ENCODE measurements at regions not wholly inside any gene's neighbourhood (a gene's known extent, or its start where the extent isn't known, plus 50 kb on each side); places are given as distances from the start of the nearest gene placed in this dataset.
"Not testable (repeated sequence)": the region's sequence is repeated elsewhere in the genome, so short reads cannot be mapped to it uniquely, and the experiment has no call there.

DNA sequence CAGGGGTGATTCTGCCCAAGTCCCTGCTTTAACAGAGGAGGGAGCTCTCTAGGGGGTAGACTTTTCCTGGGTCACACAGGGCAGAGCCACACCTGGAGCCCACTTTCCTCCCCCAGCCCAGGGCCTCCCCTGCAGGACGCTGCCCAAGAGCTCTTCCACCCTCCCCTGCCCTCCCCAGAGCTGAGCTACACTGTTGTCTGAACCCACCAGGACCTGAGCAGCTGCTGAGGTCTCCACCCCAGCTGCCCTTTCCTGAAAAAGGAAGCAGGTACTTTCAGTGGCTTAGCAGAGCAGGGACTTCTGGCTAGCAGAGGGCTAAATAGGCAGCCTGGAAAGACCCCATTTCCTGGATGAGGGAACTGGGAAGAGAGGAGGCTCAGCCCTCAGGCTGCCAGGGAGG, 169.3 kb upstream of the ETV3 start:
- DNase-seq (ENCODE audit: low read depth, low spot score): no peak
- no peak overlapping the region for H3K4me3 ChIP-seq (ENCODE audit: low read length)

DNA sequence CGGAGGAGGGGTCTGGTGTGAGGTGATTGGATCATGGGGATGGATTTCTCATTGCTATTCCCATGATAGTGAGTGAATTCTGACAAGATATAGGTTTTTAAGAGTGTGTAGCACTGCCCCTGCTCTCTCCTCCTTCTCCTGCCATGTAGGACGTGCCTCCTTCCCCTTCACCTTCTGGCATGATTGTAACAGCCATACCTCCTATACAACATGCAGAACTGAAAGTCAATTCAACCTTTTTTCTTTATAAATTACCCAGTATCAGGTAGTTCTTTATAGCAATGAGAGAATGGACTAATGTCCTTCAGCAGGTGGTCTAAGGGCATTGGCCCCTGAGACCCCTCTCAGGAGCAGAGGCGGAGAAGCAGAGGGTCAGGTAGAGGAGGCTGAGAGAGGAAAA, 168.7 kb upstream of the ETV3 start:
- DNase-seq (ENCODE audit: low read depth, low spot score): no peak
- H3K4me3 ChIP-seq (ENCODE audit: low read length): no peak overlapping the region

DNA sequence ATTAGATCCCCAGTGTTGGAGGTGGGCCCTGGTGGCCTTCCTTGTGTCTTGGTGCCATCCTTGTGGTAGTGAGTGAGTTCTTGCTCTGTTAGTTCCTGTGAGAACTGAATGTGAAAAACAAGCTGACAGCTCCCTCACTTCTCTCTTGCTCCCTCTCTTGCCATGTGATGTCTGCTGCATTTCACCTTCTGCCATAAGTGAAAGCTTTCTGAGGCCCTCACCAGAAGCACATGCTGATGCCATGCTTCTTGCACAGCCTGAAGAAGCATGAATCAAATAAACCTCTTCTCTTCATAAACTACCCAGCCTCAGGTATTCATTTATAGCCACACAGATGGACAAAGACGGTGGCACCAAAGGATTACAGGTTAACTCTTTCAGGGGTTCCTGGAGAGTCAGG, 166.1 kb upstream of the ETV3 start:
- DNase-seq (ENCODE audit: low read depth, low spot score): no peak
- no peak overlapping the region for H3K4me3 ChIP-seq (ENCODE audit: low read length)

DNA sequence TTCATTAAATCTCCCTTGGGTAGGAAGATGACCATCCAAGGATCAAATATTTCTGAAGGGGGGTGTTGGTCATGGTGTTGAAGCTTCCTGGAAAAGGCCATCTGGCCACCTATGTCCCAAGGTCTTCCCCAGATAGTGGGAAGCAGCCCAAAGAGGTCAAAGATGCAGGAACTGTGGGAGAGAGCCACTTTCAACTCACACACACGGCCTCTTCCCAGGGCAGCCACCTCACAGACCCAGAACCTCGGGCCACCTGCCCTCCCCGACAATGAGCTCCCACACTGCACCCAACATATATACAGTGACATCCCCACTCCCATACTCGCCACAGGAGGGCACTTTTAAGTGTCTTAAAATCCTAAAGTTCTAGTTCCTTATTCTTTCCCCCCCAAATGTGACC, 164.5 kb upstream of the ETV3 start:
- H3K4me3 ChIP-seq (ENCODE audit: low read length): no peak overlapping the region
- no peak for DNase-seq (ENCODE audit: low read depth, low spot score)

DNA sequence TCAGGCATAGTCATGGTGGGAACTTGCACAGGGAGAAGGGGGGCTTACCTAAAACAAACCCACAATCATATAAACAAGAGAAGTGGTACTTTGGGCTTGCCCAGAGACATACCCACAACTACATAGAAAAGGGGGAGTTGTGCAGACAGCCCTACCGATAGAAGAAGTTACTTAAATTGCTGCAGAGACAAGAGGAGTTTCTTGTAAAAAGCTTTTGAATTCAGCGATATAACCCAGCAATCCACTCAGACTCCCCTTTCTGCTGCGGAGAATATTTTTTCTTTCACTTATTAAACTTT, 164.0 kb upstream of the ETV3 start:
- DNase-seq (ENCODE audit: low read depth, low spot score): no peak
- H3K4me3 ChIP-seq (ENCODE audit: low read length): no peak overlapping the region

DNA sequence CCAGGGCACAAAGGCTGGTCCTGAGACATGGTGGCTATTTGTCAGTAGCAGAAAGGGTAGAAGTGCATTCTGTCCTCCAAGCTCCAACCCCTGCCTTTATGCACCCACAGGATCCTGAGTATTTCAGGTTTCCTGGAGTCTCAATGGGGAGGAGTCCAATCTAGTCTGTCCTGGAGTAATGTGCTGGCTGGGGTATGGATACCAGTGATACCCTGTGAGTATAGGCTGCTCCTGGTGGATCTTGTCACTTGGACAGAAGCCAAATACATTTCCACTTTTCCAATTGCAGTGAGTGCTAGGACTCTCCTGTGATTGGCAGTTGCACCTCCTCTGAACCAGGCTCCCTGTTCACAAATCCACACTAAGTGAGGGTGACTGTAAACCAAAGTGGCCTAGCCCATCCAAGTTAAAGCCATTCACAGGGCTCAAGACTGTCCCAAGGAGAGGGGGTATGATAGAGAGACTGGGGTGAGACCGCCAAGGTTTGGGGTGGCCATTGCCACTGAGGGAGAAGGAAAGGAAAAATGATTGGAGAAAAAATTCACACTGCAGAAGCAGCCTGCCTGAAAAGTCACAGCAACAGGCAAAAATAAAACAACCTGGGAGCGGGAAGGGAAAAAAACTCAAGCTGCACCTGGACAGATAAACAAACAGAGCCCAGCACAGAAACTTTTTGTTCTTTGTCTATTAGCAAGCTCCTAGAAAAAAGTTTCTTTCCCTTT, 163.4 kb upstream of the ETV3 start:
- no peak for DNase-seq (ENCODE audit: low read depth, low spot score)
- H3K4me3 ChIP-seq (ENCODE audit: low read length): no peak overlapping the region

DNA sequence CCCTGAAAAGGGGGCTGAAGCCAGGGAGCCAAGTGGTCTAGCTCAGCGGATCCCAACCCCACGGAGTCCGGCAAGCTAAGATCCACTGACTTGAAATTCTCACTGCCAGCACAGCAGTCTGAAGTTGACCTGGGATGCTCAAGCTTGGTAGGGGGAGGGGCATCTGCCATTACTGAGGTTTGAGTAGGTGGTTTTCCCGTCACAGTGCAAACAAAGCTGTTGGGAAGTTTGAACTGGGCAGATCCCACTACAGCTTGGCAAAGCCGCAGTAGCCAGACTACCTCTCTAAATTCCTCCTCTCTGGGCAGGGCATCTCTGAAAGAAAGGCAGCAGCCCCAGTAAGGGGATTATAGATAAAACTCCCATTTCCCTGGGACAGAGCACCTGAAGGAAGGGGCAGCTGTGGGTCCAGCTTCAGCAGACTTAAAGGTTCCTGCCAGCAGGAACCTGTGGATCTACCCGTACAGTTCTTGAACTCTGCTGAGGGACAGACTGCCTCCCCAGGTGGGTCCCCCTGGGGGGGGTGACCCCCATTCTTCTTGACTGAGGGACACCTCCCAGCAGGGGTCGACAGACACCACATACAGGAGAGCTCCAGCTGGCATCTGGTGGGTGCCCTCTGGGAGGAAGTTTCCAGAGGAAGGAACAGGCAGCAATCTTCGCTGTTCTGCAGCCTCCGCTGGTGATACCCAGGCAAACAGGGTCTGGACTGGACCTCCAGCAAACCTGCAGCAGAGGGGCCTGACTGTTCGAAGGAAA, 156.4 kb upstream of the ETV3 start:
- DNase-seq (ENCODE audit: low read depth, low spot score); H3K4me3 ChIP-seq (ENCODE audit: low read length): not testable (repeated sequence)

DNA sequence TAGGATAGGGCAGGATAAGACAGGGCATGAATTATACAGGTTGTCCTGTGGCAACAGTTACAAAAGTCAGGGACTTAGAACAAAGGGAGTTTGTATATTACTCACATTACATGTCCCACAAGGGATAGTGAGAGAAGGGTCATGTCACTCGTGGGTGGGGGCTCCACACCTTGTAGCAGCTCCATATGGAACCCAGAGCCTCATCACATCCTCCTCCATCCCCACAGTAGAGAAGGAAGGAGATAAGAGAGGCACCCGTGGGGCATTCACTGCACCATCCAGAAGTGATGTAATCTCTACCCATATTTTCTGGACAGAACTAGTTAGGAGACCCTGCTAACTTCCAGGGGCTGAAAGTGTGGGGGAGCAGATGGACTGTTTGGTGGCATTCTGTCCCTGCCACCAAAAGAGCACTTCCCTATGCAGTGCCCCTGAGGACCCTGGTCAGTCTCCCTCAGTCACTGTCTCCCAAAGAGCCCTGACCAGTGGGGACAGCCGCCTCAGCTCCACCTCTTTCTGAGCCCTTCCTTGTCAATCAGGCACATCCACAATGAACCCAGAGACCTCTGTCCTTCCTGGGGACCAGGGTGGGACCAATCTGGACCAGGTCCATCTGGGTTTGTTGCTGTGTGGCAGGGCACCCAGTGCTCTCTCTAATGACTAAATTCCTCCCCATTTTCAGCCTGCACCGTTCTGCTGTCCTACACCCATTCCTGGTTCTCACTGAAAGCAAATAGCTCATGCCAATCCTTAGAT, 154.8 kb upstream of the ETV3 start:
- DNase-seq (ENCODE audit: low read depth, low spot score): no peak
- no peak overlapping the region for H3K4me3 ChIP-seq (ENCODE audit: low read length)

DNA sequence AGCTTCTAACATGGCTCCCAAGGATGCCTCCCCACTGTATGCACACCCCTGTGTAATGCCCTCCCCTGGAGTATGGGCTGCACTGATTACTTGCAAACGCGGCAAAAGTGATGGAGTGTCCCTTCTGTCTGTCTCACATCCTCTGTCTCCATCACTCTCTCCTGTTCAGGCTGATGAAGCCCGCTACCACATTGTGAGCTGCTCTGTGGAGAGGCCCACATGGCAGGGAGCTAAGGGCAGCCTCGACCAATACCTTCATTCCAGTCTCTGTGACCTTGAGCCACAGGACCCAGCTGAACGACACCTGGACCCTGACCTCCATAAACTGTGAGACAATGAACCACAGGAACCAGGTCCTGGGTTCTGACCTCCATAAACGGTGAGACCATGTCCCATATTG, 154.1 kb upstream of the ETV3 start:
- no peak overlapping the region for H3K4me3 ChIP-seq (ENCODE audit: low read length)
- no peak for DNase-seq (ENCODE audit: low read depth, low spot score)

DNA sequence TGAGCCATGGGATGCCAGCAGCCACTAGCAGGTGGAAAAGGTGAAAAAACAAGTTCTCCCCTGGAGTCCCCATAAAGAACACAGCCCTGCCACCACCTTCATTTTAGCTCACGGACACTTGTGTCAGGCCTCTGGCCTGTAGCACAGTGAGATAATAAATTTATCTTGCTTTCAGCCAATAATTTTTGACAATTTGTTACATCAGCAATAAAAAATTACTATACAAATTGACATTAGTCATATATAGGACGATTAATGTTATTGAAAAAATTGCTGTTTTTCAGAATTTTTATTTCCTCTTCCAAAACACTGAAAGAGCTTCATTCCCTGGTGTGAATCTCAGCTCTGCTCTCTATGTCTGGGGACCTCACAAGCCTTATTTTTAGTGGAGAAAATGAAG, 152.9 kb upstream of the ETV3 start:
- no peak overlapping the region for H3K4me3 ChIP-seq (ENCODE audit: low read length)
- DNase-seq (ENCODE audit: low read depth, low spot score): no peak

DNA sequence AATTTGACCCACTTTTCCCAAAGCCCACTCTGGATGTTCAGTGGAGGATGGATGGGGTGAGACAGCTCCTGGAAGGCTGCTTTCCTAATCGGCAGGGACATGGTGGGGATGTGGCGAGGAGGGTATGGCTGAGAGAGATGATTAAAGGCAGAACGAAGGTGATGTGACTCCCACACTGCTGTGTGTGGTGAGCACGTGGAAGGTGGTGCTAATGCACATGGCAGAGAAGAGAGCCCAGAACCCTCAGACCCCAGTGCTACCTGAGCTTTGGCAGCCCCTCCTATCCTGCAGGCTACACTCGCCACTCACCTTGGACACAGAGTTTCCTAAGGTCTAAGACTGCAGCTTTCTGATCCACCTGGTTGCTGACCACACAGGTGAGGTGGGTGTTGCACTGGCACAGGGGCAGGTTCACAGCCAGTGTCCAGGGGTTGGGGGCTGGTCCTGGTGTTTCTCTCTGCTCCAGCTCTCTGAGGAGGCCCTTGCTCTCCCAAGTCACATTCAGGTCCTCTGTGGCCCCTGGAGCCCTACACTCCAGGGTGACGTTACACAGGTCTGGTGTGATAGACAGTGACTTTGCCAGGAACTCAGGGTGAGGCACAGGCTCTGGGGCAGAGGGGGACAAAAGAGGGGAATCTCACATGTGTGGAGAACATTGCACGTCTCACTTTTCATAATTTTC, 151.4 kb upstream of the ETV3 start:
- H3K4me3 ChIP-seq (ENCODE audit: low read length): no peak overlapping the region
- DNase-seq (ENCODE audit: low read depth, low spot score): no peak

DNA sequence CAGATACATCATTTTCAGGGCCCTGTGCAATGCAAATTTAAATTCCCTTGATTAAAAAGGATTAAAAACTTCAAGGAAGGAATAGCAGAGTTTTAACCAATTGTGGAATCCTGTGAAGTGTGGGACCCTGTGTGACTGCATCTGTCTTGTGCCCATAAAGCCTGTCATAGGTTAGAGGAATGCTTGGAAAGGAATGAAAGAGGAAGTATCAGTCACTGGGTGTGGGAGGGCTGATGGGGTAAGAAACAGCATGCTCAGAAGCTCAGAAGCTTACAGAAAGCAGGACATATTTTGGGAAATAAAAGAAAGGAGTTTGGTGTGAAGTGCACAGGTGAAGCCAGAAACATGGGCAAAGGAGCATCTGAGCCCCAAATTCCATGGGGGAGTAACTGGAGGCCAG, 150.8 kb upstream of the ETV3 start:
- DNase-seq (ENCODE audit: low read depth, low spot score): no peak
- H3K4me3 ChIP-seq (ENCODE audit: low read length): no peak overlapping the region

DNA sequence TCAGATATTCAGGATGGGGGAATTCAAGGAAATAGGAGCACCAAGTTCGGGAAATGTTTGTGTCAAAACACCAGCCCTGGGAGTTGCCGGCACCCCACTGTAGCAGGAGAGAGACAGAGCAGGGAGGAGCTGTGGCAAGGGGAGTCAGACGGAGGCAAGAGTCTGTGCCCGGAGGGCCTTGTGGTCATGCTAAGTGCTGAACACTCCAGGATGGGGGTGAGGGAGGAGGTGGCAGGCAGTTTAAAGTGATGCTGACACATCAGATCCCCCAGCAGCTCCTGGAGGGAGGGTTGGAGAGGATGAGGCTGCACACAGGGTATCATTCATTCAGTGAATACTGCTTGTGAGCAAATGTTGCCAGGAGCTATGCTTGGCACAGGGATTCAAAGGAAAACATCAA, 150.3 kb upstream of the ETV3 start:
- no peak overlapping the region for H3K4me3 ChIP-seq (ENCODE audit: low read length)
- no peak for DNase-seq (ENCODE audit: low read depth, low spot score)

DNA sequence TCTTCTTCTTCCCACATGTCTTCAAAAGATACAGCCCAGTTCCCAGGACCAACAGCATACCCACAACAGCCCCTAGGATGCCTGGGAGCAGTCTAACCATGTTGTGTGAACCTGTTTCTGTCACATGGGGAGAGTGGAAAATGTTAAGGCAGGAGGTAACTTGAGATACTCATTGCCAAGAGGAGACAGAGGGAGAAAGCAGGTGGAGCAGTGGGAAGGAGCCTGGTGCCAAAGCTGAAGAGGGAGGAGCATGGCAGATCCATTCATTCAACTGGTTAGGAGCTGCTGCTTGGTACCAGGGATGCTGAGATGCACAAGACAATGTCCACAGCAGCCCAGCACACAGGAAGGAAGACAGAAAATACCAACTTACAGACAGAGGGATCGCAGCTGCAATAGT, 149.8 kb upstream of the ETV3 start:
- no peak overlapping the region for H3K4me3 ChIP-seq (ENCODE audit: low read length)
- no peak for DNase-seq (ENCODE audit: low read depth, low spot score)

DNA sequence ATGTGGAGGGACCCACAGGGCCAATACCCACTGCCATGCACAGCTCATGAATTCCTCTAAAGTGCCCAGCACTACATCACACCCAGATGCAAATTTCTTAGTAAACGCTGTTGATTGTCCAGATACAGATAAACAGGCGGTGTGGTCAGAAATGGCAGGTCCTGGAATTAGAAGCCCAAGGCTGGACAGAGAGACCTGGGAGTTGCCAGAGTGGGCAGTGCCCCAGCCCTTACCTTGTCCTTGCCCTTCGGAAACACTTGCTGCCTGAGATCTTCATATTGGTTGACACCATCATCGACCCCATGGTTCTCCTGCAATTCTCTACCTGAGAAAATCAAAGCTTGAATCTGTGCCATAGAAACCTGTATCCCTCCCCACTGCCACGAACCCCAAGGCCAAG, 149.3 kb upstream of the ETV3 start:
- no peak overlapping the region for H3K4me3 ChIP-seq (ENCODE audit: low read length)
- DNase-seq (ENCODE audit: low read depth, low spot score): no peak

DNA sequence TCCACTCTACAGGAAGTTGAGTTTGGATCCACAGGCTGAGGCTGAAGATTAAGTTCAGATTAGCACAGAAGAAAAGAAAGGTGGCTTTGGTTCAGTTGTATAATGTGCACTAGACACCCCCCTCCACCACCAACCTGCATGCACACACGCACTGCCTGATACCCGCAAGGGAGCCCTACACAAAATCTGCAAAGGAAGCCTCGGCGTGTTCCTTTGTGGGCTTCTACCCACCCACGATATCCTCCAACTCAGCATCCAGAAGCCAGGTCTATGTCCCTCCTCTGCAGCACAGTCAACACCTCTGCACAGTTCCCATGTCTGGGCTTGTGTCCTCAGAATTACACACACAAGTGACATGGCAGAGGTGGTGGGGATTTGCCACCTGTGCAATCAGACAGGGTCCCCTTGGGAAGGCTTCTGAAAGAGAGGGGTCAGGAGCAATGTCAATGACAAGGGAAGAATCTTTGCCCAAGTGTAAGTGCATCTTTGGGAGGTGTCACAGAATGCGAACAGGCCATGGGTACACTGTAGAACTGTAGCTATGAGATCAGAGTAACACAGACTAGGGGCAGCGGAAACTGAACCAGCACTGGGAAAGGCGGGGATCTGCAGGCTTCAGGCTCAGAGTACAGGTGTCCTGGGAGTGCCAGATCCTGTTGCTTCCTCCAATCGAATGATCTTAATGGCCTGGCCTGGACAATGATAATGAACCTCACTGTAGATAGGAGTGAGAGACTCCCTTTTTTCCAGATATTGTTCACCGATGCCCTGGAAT, 148.6 kb upstream of the ETV3 start:
- no peak overlapping the region for H3K4me3 ChIP-seq (ENCODE audit: low read length)
- no peak for DNase-seq (ENCODE audit: low read depth, low spot score)

DNA sequence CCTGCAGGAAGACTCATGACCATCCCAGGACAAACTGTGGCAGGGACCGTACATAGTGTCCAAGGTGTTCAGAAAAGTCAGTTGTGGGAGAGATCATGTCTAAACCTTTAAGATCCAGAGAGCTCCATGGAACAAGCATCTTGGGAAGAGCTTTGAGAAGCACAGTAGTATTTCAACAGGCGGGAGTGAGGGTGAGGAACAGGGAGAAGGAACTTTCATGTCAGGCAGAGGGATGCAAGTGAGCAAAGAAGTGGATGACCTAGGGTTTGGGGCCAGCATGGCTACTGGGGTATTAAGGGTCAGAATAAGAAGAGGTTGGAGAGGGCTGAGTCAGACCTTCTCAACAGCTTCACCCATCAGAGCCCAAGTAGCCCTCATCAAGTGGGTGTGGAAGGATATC, 147.9 kb upstream of the ETV3 start:
- no peak overlapping the region for H3K4me3 ChIP-seq (ENCODE audit: low read length)
- DNase-seq (ENCODE audit: low read depth, low spot score): no peak

DNA sequence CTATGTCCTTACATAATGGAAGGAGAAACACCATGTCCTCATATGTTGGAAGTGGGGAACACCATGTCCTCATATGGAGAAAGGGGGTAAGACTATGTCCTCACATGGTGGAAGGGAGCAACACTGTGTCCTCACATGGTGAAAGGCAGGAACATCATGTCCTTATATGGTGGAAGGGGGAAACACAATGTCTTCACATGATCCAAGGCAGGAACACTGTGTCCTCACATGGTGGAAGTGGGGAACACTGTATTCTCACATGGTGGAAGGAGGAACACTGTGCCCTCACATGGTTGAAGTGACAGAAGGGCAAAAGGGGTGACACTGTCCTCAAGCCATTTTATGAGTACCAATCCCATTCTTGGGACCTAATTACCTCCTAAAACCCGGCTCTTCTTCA, 146.3 kb upstream of the ETV3 start:
- no peak for DNase-seq (ENCODE audit: low read depth, low spot score)
- no peak overlapping the region for H3K4me3 ChIP-seq (ENCODE audit: low read length)

DNA sequence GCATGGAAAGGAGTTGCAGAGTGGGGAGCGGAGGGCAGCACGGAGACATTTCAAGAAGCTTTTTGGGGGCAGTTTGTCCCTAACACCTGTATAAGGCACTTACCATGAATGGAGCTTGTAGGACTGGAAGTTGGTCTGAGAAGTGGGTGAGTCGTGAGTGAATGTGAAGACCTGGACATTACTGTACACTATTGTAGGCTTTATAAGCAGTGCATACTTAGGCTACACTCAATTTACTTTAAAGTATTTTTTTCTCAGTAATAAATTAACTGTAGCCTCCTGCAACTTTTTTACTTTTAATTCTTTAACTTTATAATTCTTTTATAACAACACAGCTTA, 141.6 kb upstream of the ETV3 start:
- H3K4me3 ChIP-seq (ENCODE audit: low read length): no peak overlapping the region
- no peak for DNase-seq (ENCODE audit: low read depth, low spot score)

All from Jurkat, Clone E6-1 (cell line).